ENCODE measurements at regions not wholly inside any gene's neighbourhood (a gene's known extent, or its start where the extent isn't known, plus 50 kb on each side); places are given as distances from the start of the nearest gene placed in this dataset.

GRCh38 chr1:113276507-113276906 is 113.8 kb upstream of the MAGI3 start:
- Histone ChIP-seq H3K36me3 (ENCODE audit: low read depth, missing control alignments) (no peaks in the 10 kb centered on the region), H3K9me3 (no peaks in the 10 kb centered on the region), H3K27me3 (no peaks in the 10 kb centered on the region), H3K27ac (no peak overlapping the region), H3K4me3 (no peak overlapping the region), H3K4me1 (no peaks in the 10 kb centered on the region)
- WGBS, 2 donors = 76 to 94% methylated on average over 4 of the region's 4 CpGs
- intact Hi-C loops (cut with DNase I; ENCODE audit: low total_unique reads) = no loop called here
- TF ChIP-seq CTCF (IDR thresholded peaks at IDR 0.05) (no peak), POLR2A (IDR thresholded peaks at IDR 0.05) (no peak)
- no peak for DNase-seq

DNA sequence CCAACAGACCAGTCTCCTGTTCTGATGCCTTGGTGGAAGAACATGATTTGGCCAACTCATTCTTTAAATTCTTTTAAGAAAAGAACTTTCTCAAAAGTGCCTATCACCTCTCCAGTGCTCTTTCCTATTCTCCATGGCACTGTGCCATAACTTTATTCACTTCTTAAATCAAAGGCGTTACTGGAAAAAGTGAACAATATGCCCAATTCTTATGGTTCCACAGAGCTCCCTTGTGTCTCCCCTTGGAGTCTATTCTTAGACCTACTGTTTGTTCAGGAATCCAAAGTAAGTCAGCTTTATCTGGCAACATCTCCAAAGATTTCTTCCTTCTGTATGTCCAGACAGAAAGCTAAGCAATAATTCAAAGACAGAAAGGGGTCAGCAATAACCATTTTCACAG is 111.9 kb upstream of the MAGI3 start:
- Histone ChIP-seq H3K4me3 (no peak overlapping the region), H3K4me1 (no peaks in the 10 kb centered on the region), H3K27ac (no peak overlapping the region), H3K27me3 (no peaks in the 10 kb centered on the region), H3K36me3 (ENCODE audit: low read depth, missing control alignments) (no peaks in the 10 kb centered on the region), H3K9me3 (no peaks in the 10 kb centered on the region)
- intact Hi-C loops (cut with DNase I; ENCODE audit: low total_unique reads) = no loop called here
- TF ChIP-seq POLR2A (IDR thresholded peaks at IDR 0.05) (no peak), CTCF (IDR thresholded peaks at IDR 0.05) (no peak)
- 69 to 73% methylated on average over 1 of the region's 1 CpG for WGBS, 2 donors
- DNase-seq = no peak

DNA sequence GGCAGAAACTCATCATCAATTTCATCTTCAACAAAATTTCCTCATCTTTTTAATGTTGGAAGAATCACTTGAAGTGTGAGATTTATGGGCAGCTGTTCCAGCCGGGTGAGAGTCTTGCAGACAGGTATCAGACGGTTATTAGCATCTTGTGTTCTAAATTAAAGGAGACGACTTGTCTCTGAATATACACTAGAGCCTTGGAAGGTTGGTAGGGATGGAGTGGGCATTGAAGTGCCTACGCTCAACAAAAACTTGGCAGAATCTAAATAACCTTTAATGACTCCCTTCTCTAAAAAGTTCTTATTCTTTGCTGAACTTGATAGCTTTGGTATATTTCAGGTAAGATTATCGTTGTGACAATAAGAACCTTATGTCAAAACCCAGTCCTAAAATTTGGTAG is 111.5 kb upstream of the MAGI3 start:
- 83 to 90% methylated on average over 5 of the region's 5 CpGs for WGBS, 2 donors
- Histone ChIP-seq H3K4me3 (no peak overlapping the region), H3K4me1 (no peaks in the 10 kb centered on the region), H3K27me3 (no peaks in the 10 kb centered on the region), H3K27ac (no peak overlapping the region), H3K36me3 (ENCODE audit: low read depth, missing control alignments) (no peaks in the 10 kb centered on the region), H3K9me3 (no peaks in the 10 kb centered on the region)
- TF ChIP-seq POLR2A (IDR thresholded peaks at IDR 0.05) (no peak), CTCF (IDR thresholded peaks at IDR 0.05) (no peak)
- intact Hi-C loops (cut with DNase I; ENCODE audit: low total_unique reads) = no loop called here
- no peak for DNase-seq

DNA sequence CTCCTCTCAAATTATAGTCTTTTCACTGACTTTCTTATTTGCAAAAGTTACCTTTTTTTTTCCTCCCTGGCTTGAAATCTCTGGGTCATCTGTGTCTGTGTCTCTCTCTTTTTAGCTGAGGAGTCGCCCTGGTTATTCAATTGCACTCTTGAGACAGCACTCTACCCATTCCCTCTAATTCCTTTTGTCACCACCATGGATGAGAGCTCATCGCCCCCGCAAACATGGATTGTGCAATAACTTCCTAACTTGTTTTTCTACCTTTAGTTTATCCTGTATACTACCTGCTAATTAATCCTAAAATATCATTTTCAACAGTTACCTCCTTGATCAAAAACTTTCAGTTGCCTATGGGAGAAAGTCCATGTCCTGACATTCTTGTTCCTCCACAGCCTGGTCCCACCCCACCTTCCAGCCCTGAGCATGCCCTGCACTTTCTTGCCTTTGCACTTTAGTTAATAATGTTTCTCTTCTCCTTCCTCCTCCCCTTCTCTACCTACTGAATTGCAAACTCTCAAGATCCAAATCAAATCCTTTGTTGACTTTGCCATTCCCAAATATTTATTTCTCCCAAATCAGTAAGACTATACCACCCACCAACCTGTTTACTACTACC is 110.4 kb upstream of the MAGI3 start:
- Histone ChIP-seq H3K27ac (no peak overlapping the region), H3K27me3 (no peaks in the 10 kb centered on the region), H3K9me3 (no peaks in the 10 kb centered on the region), H3K36me3 (ENCODE audit: low read depth, missing control alignments) (no peaks in the 10 kb centered on the region), H3K4me3 (no peak overlapping the region), H3K4me1 (no peaks in the 10 kb centered on the region)
- WGBS, 2 donors = 90 to 94% methylated on average over 3 of the region's 3 CpGs
- no peak for DNase-seq
- TF ChIP-seq POLR2A (IDR thresholded peaks at IDR 0.05) = no peak
- no peak for TF ChIP-seq CTCF (IDR thresholded peaks at IDR 0.05)
- intact Hi-C loops (cut with DNase I; ENCODE audit: low total_unique reads) = no loop called here

- no peak overlapping the region for H3K4me3 ChIP-seq
- no peaks in the 10 kb centered on the region for H3K9me3 ChIP-seq
- H3K27me3 ChIP-seq = no peaks in the 10 kb centered on the region
- no peaks in the 10 kb centered on the region for H3K36me3 ChIP-seq (ENCODE audit: low read depth, missing control alignments)
- WGBS, 2 donors = 89 to 93% methylated on average over 1 of the region's 1 CpG
- no peaks in the 10 kb centered on the region for H3K4me1 ChIP-seq
- DNase-seq = no peak
- H3K27ac ChIP-seq = no peak overlapping the region
- TF ChIP-seq POLR2A (IDR thresholded peaks at IDR 0.05) = no peak
- no peak for TF ChIP-seq CTCF (IDR thresholded peaks at IDR 0.05)
- intact Hi-C loops (cut with DNase I; ENCODE audit: low total_unique reads) = no loop called here
Measured at GRCh38 chr1:113280581-113280980, 109.7 kb upstream of the MAGI3 start.

Data from testis (tissue), 2 donors.